ENCODE measurements at regions not wholly inside any gene's neighbourhood (a gene's known extent, or its start where the extent isn't known, plus 50 kb on each side); places are given as distances from the start of the nearest gene placed in this dataset.

GRCh38 chr1:191852907-191853306 lies 305.4 kb upstream of the RGS18 start:
- no peak for DNase-seq

GRCh38 chr1:191857600-191857999 lies 300.7 kb upstream of the RGS18 start:
- no peak for DNase-seq

- no peak for DNase-seq
Measured at GRCh38 chr1:191865479-191865878, 292.8 kb upstream of the RGS18 start.

- DNase-seq = no peak
Measured at GRCh38 chr1:191866155-191866554, 292.1 kb upstream of the RGS18 start.

- DNase-seq = no peak
Measured at GRCh38 chr1:191869790-191870312, 288.4 kb upstream of the RGS18 start.

GRCh38 chr1:191870490-191870889 lies 287.8 kb upstream of the RGS18 start:
- DNase-seq = no peak

- no peak for DNase-seq
Measured at GRCh38 chr1:191875994-191876393, 282.3 kb upstream of the RGS18 start.

GRCh38 chr1:191876631-191877030 lies 281.6 kb upstream of the RGS18 start:
- no peak for DNase-seq

GRCh38 chr1:191882870-191883269 lies 275.4 kb upstream of the RGS18 start:
- no peak for DNase-seq

GRCh38 chr1:191886977-191887376 lies 271.3 kb upstream of the RGS18 start:
- no peak for DNase-seq

- no peak for DNase-seq
Measured at GRCh38 chr1:191888996-191889622, 269.2 kb upstream of the RGS18 start.

- DNase-seq = no peak
Measured at GRCh38 chr1:191889623-191890003, 268.6 kb upstream of the RGS18 start.

GRCh38 chr1:191890433-191891088 lies 267.7 kb upstream of the RGS18 start:
- no peak for DNase-seq

- no peak for DNase-seq
Measured at GRCh38 chr1:191892716-191893115, 265.5 kb upstream of the RGS18 start.

GRCh38 chr1:191895049-191895448 lies 263.2 kb upstream of the RGS18 start:
- no peak for DNase-seq

- DNase-seq = no peak
Measured at GRCh38 chr1:191895462-191896058, 262.7 kb upstream of the RGS18 start.

GRCh38 chr1:191897134-191897533 lies 261.1 kb upstream of the RGS18 start:
- DNase-seq = no peak

- no peak for DNase-seq
Measured at GRCh38 chr1:191901651-191902050, 256.6 kb upstream of the RGS18 start.

GRCh38 chr1:191904991-191905390 lies 253.3 kb upstream of the RGS18 start:
- no peak for DNase-seq

- DNase-seq = no peak
Measured at GRCh38 chr1:191905781-191906180, 252.5 kb upstream of the RGS18 start.

- DNase-seq = no peak
Measured at GRCh38 chr1:191907121-191907520, 251.1 kb upstream of the RGS18 start.

- DNase-seq = no peak
Measured at GRCh38 chr1:191910245-191910644, 248.0 kb upstream of the RGS18 start.

- no peak for DNase-seq
Measured at GRCh38 chr1:191912517-191912916, 245.7 kb upstream of the RGS18 start.

GRCh38 chr1:191913260-191913977 lies 244.8 kb upstream of the RGS18 start:
- no peak for DNase-seq

Data from SW 1271 (cell line).